Calu3 (cell line): ENCODE measurements at regions not wholly inside any gene's neighbourhood (a gene's known extent, or its start where the extent isn't known, plus 50 kb on each side); places are given as distances from the start of the nearest gene placed in this dataset.

ENCODE experiments used
- BruUV-seq: library from RNA; stranded (reverse); fragments of 400-500 nt; replicated peaks from 2 replicates; lab custom pipeline; 2021; lab: Mats Ljungman, UMichigan
- CTCF ChIA-PET: fragments of 300-600 bp; sonication (Branson Sonifier 250); formaldehyde crosslinking; loops from one replicate; lab custom pipeline; 2022; ENCODE audit warnings: antibody characterized with exemption; lab: Charles Lee
- DNase-seq: peaks from one replicate; pipeline ENCODE4 v3.0.0; 2022
- H3K27ac Mint-ChIP-seq: one replicate; pipeline ENCODE4 v1.8.0; 2022; ENCODE audit warnings: mixed read lengths; ENCODE audit not compliant: unreplicated experiment
- H3K27me3 Mint-ChIP-seq: one replicate; pipeline ENCODE4 v1.8.0; 2022; ENCODE audit warnings: mixed read lengths; ENCODE audit not compliant: unreplicated experiment
- H3K36me3 Mint-ChIP-seq: one replicate; pipeline ENCODE4 v1.8.0; 2022; ENCODE audit warnings: mild to moderate bottlenecking, moderate library complexity, mixed read lengths; ENCODE audit not compliant: insufficient read depth, unreplicated experiment
- H3K4me1 Mint-ChIP-seq: one replicate; pipeline ENCODE4 v1.8.0; 2022; ENCODE audit warnings: mild to moderate bottlenecking, low read depth, mixed read lengths; ENCODE audit not compliant: unreplicated experiment
- H3K4me3 Mint-ChIP-seq: one replicate; pipeline ENCODE4 v1.8.0; 2022; ENCODE audit warnings: mild to moderate bottlenecking, low read depth, moderate library complexity, mixed read lengths; ENCODE audit not compliant: unreplicated experiment
- H3K9me3 Mint-ChIP-seq: one replicate; pipeline ENCODE4 v1.8.0; 2022; ENCODE audit warnings: low read depth, mixed read lengths; ENCODE audit not compliant: unreplicated experiment
- intact Hi-C: fragments of 100-400 bp; cut with micrococcal nuclease; formaldehyde crosslinking; loops from one replicate; pipeline ENCODE4 v1.10.0; 2022; ENCODE audit not compliant: unreplicated experiment
- TF ChIP-seq, protein P1 (sequence below): fragments of 200-600 bp; IDR thresholded peaks from one replicate; pipeline ENCODE4 v1.8.0; 2022; ENCODE audit warnings: antibody characterized with exemption; ENCODE audit not compliant: unreplicated experiment

DNA sequence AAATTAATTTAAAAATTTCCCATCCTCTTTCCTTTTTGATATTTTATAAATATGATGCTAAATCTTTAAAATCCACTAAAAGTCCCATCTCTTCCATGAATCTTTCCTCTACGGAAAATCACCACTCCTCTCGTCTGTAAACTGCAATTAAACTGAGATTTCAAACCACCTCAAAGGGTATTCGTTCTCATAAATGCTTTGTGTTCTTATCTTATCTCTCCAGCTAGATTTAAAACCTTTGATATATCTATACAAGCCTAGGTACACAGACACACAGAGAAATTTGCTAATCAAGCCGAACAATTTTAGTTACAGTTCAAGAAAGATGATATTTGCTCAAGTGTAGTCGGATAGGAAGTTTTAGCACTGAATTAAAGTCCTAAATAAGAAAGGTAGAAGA, 214.6 kb upstream of the PRDM1 start:
- CTCF ChIA-PET, result interaction anchor here (1.2 kb wide), 1 partner anchor 121 kb away, joined by 4 read pairs; no protein-coding TSS in a partner anchor
- Mint-ChIP-seq H3K36me3 (no peaks in the 10 kb centered on the region), H3K4me3 (no peak overlapping the region), H3K27me3 (peaks cover 12% of the 10 kb centered on the region), H3K27ac (no peak overlapping the region), H3K9me3 (peaks cover 3% of the 10 kb centered on the region), H3K4me1 (no peaks in the 10 kb centered on the region)
- no TSS peak for BruUV-seq
- TF ChIP-seq, protein P1, sequence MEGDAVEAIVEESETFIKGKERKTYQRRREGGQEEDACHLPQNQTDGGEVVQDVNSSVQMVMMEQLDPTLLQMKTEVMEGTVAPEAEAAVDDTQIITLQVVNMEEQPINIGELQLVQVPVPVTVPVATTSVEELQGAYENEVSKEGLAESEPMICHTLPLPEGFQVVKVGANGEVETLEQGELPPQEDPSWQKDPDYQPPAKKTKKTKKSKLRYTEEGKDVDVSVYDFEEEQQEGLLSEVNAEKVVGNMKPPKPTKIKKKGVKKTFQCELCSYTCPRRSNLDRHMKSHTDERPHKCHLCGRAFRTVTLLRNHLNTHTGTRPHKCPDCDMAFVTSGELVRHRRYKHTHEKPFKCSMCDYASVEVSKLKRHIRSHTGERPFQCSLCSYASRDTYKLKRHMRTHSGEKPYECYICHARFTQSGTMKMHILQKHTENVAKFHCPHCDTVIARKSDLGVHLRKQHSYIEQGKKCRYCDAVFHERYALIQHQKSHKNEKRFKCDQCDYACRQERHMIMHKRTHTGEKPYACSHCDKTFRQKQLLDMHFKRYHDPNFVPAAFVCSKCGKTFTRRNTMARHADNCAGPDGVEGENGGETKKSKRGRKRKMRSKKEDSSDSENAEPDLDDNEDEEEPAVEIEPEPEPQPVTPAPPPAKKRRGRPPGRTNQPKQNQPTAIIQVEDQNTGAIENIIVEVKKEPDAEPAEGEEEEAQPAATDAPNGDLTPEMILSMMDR, result no peak
- no peak for DNase-seq
- intact Hi-C loops, result no loop called here

DNA sequence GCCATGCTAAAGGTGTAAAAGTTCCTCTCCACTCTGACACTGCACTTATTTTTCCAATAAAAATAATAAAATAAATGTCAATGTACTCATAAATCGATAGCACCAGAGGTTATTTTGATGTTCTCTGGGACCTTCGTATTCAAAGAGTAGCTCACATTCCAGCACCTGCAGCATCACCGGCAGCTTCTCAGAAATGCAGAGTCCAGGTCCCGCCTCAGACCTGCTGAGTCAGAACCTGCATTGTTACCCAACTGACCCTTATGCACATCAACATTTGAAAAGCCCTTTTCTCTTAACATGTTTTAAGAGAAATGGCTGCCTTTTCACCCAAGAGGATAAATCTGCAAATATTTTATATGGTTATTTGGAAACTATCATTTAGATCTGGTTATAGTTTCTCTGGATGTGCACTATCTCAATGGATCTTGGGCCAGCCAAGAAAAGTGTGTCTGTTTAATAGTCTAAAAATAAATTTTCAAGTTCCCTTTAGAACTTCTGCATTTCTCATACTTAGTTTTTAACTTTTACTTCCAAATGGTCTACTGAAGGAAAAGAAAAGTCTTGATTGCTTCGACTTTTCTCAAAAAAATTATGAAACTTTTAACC, 216.2 kb upstream of the PRDM1 start:
- H3K9me3 Mint-ChIP-seq, result peaks cover 7% of the 10 kb centered on the region
- intact Hi-C loops, result no loop called here

DNA sequence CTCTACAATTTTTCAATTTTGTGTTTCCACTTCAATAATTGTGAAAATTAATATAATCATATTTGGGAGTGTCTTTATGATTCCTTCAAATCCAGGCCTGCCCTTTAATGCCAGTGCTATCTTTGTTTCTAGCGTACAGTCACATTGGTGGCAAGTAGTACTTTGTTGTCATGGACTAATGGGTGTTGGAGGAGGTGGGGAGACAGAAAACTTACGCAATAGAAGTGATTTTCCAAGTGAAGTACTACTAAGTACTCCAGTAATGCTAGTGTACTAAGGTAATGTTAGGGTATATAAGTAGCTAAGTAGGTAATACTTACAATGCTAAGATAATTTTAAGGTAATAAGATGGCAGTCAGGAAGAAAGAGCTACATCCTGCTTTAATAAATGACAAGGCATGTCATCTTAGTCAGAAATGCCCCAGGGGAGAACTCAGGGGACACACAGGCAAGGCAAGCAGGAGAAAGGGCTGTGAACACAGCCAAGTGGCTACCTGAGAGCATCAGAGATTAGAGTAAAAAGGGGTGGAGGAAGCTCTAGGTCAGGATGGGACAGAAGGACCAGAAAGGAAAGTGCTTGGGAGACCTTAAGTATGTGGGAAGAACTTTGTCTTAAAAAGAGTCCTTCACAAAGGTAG, 217.2 kb upstream of the PRDM1 start:
- BruUV-seq, result no TSS peak
- H3K9me3 Mint-ChIP-seq, result peaks cover 7% of the 10 kb centered on the region
- no peak for DNase-seq
- intact Hi-C loops, result no loop called here
- CTCF ChIA-PET, result no interaction called here
- H3K27me3 Mint-ChIP-seq, result peaks cover 20% of the 10 kb centered on the region
- H3K36me3 Mint-ChIP-seq, result no peaks in the 10 kb centered on the region
- TF ChIP-seq, protein P1, result no peak
- H3K4me1 Mint-ChIP-seq, result no peaks in the 10 kb centered on the region
- no peak overlapping the region for H3K4me3 Mint-ChIP-seq
- no peak overlapping the region for H3K27ac Mint-ChIP-seq

More for the DNA sequence above, 216.2 kb upstream of the PRDM1 start:
- Mint-ChIP-seq H3K27me3 (peaks cover 19% of the 10 kb centered on the region), H3K4me1 (no peaks in the 10 kb centered on the region), H3K4me3 (no peak overlapping the region), H3K36me3 (no peaks in the 10 kb centered on the region), H3K27ac (no peak overlapping the region)
- TF ChIP-seq, protein P1, result no peak
- CTCF ChIA-PET, result no interaction called here
- BruUV-seq, result no TSS peak
- no peak for DNase-seq

DNA sequence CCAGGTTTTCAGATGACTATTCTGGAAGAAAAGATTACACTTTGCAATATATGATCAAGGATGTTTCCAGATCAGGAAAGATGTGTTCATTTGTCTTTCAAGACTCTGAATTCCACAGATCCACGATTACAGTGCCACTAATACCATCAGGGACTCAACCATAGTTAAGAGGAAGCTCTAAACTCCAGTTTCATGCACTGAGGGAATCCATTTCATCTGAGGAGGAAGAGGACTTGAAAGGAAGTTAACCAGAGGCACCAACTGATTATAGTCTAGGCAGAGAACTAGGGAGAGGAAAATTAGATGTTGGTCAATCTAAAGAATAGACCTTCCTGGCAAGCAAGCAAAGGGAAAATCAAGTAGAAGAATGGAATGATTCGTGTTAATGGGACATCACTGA, 218.3 kb upstream of the PRDM1 start:
- CTCF ChIA-PET, result no interaction called here
- Mint-ChIP-seq H3K27me3 (peaks cover 20% of the 10 kb centered on the region), H3K27ac (no peak overlapping the region), H3K4me1 (no peaks in the 10 kb centered on the region), H3K9me3 (peaks cover 7% of the 10 kb centered on the region), H3K4me3 (no peak overlapping the region), H3K36me3 (no peaks in the 10 kb centered on the region)
- no peak for DNase-seq
- no TSS peak for BruUV-seq
- intact Hi-C loops, result no loop called here
- TF ChIP-seq, protein P1, result no peak
